DOHH2 (cell line): ENCODE measurements at regions not wholly inside any gene's neighbourhood (a gene's known extent, or its start where the extent isn't known, plus 50 kb on each side); places are given as distances from the start of the nearest gene placed in this dataset.
"Not testable (repeated sequence)": the region's sequence is repeated elsewhere in the genome, so short reads cannot be mapped to it uniquely, and the experiment has no call there.

ENCODE experiments used
- H3F3A ChIP-seq: fragments of 200-600 bp; sonication (generic), shearing (Covaris generic); 2 replicates; pipeline ENCODE4 v1.6.0; 2016; ENCODE audit warnings: antibody characterized with exemption, mild to moderate bottlenecking; ENCODE audit not compliant: control insufficient read depth, insufficient read depth
- H3K27ac ChIP-seq: fragments of 200-600 bp; sonication (generic); 2 replicates; pipeline ENCODE4 v1.5.1; 2014; ENCODE audit warnings: low read depth, mild to moderate bottlenecking, low read length, moderate library complexity
- H3K27me3 ChIP-seq: fragments of 200-600 bp; sonication (generic); 2 replicates; pipeline ENCODE4 v1.6.1; 2014; ENCODE audit warnings: mild to moderate bottlenecking, low read length, mixed read lengths; ENCODE audit not compliant: control insufficient read depth
- H3K36me3 ChIP-seq: fragments of 200-600 bp; sonication (generic); 2 replicates; pipeline ENCODE4 v1.6.1; 2014; ENCODE audit warnings: mild to moderate bottlenecking, low read length, moderate library complexity, mixed read lengths; ENCODE audit not compliant: control insufficient read depth
- H3K4me1 ChIP-seq: fragments of 200-600 bp; sonication (generic); 2 replicates; pipeline ENCODE4 v1.6.1; 2014; ENCODE audit warnings: mild to moderate bottlenecking, low read length, mixed read lengths; ENCODE audit not compliant: control insufficient read depth
- H3K4me2 ChIP-seq: fragments of 200-600 bp; sonication (generic); 2 replicates; pipeline ENCODE4 v1.6.0; 2014; ENCODE audit warnings: mild to moderate bottlenecking, low read length, moderate library complexity
- H3K4me3 ChIP-seq: fragments of 200-600 bp; sonication (generic); 2 replicates; pipeline ENCODE4 v1.5.1; 2014; ENCODE audit warnings: mild to moderate bottlenecking, low read length, mixed read lengths
- H3K79me2 ChIP-seq: fragments of 200-600 bp; sonication (generic); 2 replicates; pipeline ENCODE4 v1.6.1; 2014; ENCODE audit warnings: mild to moderate bottlenecking, low read length, mixed read lengths; ENCODE audit not compliant: control insufficient read depth
- H3K9me2 ChIP-seq: fragments of 200-600 bp; sonication (generic); replicated peaks from 2 replicates; pipeline ENCODE4 v1.6.1; 2014; ENCODE audit warnings: mild to moderate bottlenecking, low read length, mixed read lengths; ENCODE audit not compliant: control insufficient read depth
- H3K9me3 ChIP-seq: fragments of 200-600 bp; sonication (generic); 2 replicates; pipeline ENCODE4 v1.6.1; 2014; ENCODE audit warnings: antibody characterized with exemption, low read length, mixed read lengths; ENCODE audit not compliant: control insufficient read depth, insufficient read depth
- H4K20me1 ChIP-seq: fragments of 200-600 bp; sonication (generic); 2 replicates; pipeline ENCODE4 v1.6.0; 2014; ENCODE audit warnings: low read depth, mild to moderate bottlenecking, antibody characterized with exemption, low read length, moderate library complexity; ENCODE audit not compliant: control insufficient read depth, insufficient read depth
- EZH2phosphoT487 ChIP-seq: fragments of 200-600 bp; sonication (generic); IDR thresholded peaks from 2 replicates; pipeline ENCODE4 v1.6.1; 2017; ENCODE audit warnings: borderline replicate concordance, mild to moderate bottlenecking, antibody characterized with exemption, low read length, moderate library complexity, mixed read lengths
- TF ChIP-seq, protein P1 (sequence below): fragments of 200-600 bp; sonication (generic); IDR thresholded peaks from one replicate; pipeline ENCODE4 v1.5.1; 2014; ENCODE audit warnings: antibody characterized with exemption, mild to moderate bottlenecking, low read depth, low read length; ENCODE audit not compliant: poor library complexity, severe bottlenecking

DNA sequence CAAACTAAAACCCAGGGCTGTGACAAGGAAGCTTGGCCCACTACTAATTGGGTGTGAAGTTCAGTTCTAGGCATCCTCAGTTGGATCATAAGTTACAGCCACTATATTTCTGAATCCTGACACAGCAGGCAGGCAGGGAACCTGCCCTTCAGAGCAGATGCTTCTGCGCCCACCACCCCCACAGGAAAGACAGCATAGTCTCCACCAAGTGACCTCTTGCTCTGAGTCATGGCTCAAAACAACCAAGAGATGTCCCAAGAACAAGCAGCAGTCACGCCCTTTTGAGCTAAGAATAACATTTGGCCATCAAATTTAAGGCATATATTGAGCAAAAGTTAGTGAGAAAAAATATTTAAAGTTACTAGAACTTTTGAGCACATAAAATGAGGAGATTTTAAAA, 170.7 kb upstream of the SMARCAD1 start:
- H3K4me2 ChIP-seq = no peak overlapping the region
- H3K27ac ChIP-seq = no peak overlapping the region
- H3K9me2 ChIP-seq = no peaks in the 10 kb centered on the region
- no peaks in the 10 kb centered on the region for H3K36me3 ChIP-seq
- no peak overlapping the region for H3K4me3 ChIP-seq
- H3K27me3 ChIP-seq = no peaks in the 10 kb centered on the region
- no peaks in the 10 kb centered on the region for H4K20me1 ChIP-seq
- no peaks in the 10 kb centered on the region for H3K9me3 ChIP-seq
- H3K4me1 ChIP-seq = no peaks in the 10 kb centered on the region
- H3F3A ChIP-seq = no peaks in the 10 kb centered on the region
- TF ChIP-seq, protein P1, sequence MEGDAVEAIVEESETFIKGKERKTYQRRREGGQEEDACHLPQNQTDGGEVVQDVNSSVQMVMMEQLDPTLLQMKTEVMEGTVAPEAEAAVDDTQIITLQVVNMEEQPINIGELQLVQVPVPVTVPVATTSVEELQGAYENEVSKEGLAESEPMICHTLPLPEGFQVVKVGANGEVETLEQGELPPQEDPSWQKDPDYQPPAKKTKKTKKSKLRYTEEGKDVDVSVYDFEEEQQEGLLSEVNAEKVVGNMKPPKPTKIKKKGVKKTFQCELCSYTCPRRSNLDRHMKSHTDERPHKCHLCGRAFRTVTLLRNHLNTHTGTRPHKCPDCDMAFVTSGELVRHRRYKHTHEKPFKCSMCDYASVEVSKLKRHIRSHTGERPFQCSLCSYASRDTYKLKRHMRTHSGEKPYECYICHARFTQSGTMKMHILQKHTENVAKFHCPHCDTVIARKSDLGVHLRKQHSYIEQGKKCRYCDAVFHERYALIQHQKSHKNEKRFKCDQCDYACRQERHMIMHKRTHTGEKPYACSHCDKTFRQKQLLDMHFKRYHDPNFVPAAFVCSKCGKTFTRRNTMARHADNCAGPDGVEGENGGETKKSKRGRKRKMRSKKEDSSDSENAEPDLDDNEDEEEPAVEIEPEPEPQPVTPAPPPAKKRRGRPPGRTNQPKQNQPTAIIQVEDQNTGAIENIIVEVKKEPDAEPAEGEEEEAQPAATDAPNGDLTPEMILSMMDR = no peak
- TF ChIP-seq EZH2phosphoT487 = no peak
- H3K79me2 ChIP-seq = no peaks in the 10 kb centered on the region

DNA sequence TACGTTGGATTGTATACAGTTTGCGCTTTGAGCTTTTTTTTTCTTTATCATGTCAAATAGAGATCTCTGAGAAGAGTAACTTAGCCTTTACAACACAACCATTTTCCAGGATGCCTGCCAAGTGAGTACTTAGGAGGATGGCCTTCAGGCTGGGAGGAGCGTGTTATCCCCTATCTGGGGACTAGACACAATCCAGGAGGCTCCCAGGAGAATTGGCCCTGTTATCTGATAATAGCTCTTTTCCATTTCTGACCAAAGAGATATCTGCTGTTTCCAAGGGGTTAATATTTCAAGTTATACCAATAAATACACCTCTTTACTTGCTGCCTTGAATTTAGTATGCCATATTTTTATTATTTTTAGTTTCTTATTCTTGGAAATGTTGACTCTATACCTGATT, 169.5 kb upstream of the SMARCAD1 start:
- Histone ChIP-seq H4K20me1 (no peaks in the 10 kb centered on the region), H3K27ac (no peak overlapping the region), H3K4me3 (no peak overlapping the region), H3K4me1 (no peaks in the 10 kb centered on the region), H3K79me2 (no peaks in the 10 kb centered on the region), H3K4me2 (no peak overlapping the region), H3F3A (no peaks in the 10 kb centered on the region), H3K9me3 (no peaks in the 10 kb centered on the region), H3K27me3 (no peaks in the 10 kb centered on the region), H3K9me2 (no peaks in the 10 kb centered on the region), H3K36me3 (no peaks in the 10 kb centered on the region)
- TF ChIP-seq EZH2phosphoT487 = no peak
- TF ChIP-seq, protein P1 = no peak

DNA sequence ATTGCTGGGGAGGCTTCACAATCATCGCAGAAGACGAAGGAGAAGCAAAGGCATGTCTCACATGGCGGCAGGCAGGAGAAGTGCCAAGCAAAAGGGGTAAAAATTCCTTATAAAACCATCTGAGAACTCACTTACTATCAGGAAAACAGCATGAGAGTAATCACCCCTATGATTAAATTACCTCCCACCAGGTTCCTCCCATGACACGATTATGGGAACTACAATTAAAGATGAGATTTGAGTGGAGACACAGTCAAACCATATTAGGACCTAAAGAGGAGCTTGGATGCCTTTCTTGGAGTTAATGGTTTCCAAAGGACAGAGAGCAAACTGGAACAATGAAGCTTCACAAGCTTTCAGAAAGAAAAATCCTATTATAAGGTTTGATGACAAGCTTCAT, 168.4 kb upstream of the SMARCAD1 start:
- Histone ChIP-seq H3K9me2 (no peaks in the 10 kb centered on the region), H3K9me3 (no peaks in the 10 kb centered on the region), H3K27me3 (no peaks in the 10 kb centered on the region), H3K79me2 (no peaks in the 10 kb centered on the region), H3F3A (no peaks in the 10 kb centered on the region), H3K27ac (no peak overlapping the region), H3K4me1 (no peaks in the 10 kb centered on the region), H3K4me2 (no peak overlapping the region), H3K36me3 (no peaks in the 10 kb centered on the region), H4K20me1 (no peaks in the 10 kb centered on the region), H3K4me3 (no peak overlapping the region)
- TF ChIP-seq, protein P1 = no peak
- no peak for TF ChIP-seq EZH2phosphoT487

DNA sequence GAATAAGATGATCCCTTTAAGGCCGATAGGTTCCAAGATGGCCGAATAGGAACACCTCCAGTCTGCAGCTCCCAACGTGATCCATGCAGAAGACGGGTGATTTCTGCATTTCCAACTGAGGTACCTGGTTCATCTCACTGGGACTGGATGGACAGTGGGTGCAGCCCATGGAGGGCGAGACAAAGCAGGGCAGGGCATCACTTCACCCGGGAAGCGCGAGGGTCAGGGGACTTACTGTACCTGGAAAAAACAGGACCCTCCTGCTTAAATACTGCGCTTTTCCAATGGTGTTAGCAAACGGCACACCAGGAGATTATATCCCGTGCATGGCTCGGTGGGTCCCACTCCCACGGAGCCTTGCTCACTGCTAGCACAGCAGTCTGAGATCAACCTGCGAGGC, 163.2 kb upstream of the SMARCAD1 start:
- not testable (repeated sequence) for H3K9me3 ChIP-seq, H3K4me1 ChIP-seq, H3K9me2 ChIP-seq, H3K27me3 ChIP-seq, H3K79me2 ChIP-seq, H3K4me2 ChIP-seq, H4K20me1 ChIP-seq, H3F3A ChIP-seq, H3K4me3 ChIP-seq, H3K27ac ChIP-seq, H3K36me3 ChIP-seq
